HEK293 (cell line): ENCODE measurements at regions not wholly inside any gene's neighbourhood (a gene's known extent, or its start where the extent isn't known, plus 50 kb on each side); places are given as distances from the start of the nearest gene placed in this dataset.

Source experiments
- BCL11A ChIP-seq: fragments of 450-650 bp; formaldehyde crosslinking; IDR thresholded peaks from 2 replicates; pipeline ENCODE4 v1.5.1; 2016; ENCODE audit warnings: low read depth, missing biosample characterization, missing genetic modification characterization
- ZNF138 ChIP-seq: fragments of 450-650 bp; formaldehyde crosslinking; IDR thresholded peaks from 2 replicates; pipeline ENCODE4 v1.5.1; 2016; ENCODE audit warnings: missing biosample characterization, missing genetic modification characterization, borderline replicate concordance
- ZNF335 ChIP-seq: fragments of 450-650 bp; formaldehyde crosslinking; conservative IDR thresholded peaks from 2 replicates; pipeline ENCODE4 v1.5.1; 2016; ENCODE audit warnings: missing biosample characterization, missing genetic modification characterization
- TF ChIP-seq, protein P1 (sequence below): fragments of 450-650 bp; formaldehyde crosslinking; IDR thresholded peaks from 2 replicates; pipeline ENCODE4 v1.5.1; 2016; ENCODE audit warnings: missing biosample characterization, missing genetic modification characterization

DNA sequence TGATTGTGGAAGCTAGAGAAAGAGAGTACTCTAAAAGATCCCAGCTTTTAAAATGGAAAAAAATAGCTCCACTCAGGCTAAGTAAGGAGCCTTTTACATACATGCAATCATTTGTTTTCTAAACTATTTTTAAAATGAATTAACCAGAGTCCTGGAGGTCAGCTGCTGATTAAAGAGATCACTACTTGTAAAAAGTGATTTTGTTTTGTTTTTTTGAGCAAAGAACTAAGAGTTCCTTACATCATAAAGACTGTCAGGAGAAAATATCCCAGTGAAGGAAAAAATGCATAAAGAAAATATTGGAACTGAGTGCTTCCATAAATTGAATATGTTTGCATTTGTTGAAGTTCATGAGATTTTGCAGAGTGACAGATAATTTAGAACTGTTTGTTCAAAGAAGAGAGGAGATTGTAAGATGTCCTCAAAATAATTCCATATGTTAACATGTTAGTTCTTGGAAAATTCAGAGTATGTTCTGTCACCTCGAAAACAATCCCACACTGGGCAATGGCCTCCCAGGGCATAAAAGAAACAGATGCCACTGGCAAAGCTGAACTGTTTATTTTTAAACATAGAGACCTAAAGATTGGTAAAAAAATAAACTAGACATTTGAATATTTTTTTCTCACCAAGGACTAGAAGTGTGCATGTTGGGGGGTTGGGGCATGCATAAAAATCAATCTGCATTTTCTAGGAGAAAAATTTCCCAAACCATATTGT is 264.7 kb downstream of the NPR3 start:
- TF ChIP-seq ZNF335 (tag by site-specific recombination) = no peak
- TF ChIP-seq, protein P1, sequence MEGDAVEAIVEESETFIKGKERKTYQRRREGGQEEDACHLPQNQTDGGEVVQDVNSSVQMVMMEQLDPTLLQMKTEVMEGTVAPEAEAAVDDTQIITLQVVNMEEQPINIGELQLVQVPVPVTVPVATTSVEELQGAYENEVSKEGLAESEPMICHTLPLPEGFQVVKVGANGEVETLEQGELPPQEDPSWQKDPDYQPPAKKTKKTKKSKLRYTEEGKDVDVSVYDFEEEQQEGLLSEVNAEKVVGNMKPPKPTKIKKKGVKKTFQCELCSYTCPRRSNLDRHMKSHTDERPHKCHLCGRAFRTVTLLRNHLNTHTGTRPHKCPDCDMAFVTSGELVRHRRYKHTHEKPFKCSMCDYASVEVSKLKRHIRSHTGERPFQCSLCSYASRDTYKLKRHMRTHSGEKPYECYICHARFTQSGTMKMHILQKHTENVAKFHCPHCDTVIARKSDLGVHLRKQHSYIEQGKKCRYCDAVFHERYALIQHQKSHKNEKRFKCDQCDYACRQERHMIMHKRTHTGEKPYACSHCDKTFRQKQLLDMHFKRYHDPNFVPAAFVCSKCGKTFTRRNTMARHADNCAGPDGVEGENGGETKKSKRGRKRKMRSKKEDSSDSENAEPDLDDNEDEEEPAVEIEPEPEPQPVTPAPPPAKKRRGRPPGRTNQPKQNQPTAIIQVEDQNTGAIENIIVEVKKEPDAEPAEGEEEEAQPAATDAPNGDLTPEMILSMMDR (tag by site-specific recombination) = no peak
- TF ChIP-seq BCL11A (tag by site-specific recombination) = no peak
- no peak for TF ChIP-seq ZNF138 (tag by site-specific recombination)
